Heart right ventricle (tissue), 16 donors: ENCODE measurements at regions not wholly inside any gene's neighbourhood (a gene's known extent, or its start where the extent isn't known, plus 50 kb on each side); places are given as distances from the start of the nearest gene placed in this dataset.
A peak's percentile ranks its signal among the peaks of the same experiment; 100 is the strongest.

Source experiments
- ATAC-seq, 8 donors: fragments of 200-7000 bp; cut with Tn5 transposase; one replicate each; pipeline ENCODE4 v1.9.1; 2020; ENCODE audit warnings: mild to moderate bottlenecking in 8 of 8, moderate library complexity in 8 of 8, moderate number of reproducible peaks in 1 of 8
- DNase-seq, 2 donors: peaks; one replicate each; pipeline ENCODE4 v3.0.0-alpha.2; 2020
- H3K27ac ChIP-seq, 10 donors: fragments of 200-600 bp; sonication (generic) in 2 of 10; one replicate each; pipeline versions ENCODE4 v1.5.0 to v1.8.0; 2020 to 2022; ENCODE audit warnings: mild to moderate bottlenecking in 3 of 10
- H3K27me3 ChIP-seq, 7 donors: fragments of 200-600 bp; one replicate each; pipeline ENCODE4 v1.8.0; 2021 to 2022; ENCODE audit warnings: mild to moderate bottlenecking in 2 of 7
- H3K36me3 ChIP-seq, 9 donors: fragments of 200-600 bp; sonication (generic) in 1 of 9; one replicate each; pipeline versions ENCODE4 v1.5.0 to v1.8.0; 2020 to 2022; ENCODE audit warnings: mild to moderate bottlenecking in 2 of 9
- H3K4me1 ChIP-seq, 9 donors: fragments of 200-600 bp; sonication (generic) in 1 of 9; one replicate each; pipeline versions ENCODE4 v1.5.0 to v1.8.0; 2020 to 2022; ENCODE audit warnings: mild to moderate bottlenecking in 4 of 9
- H3K4me3 ChIP-seq, 10 donors: fragments of 200-600 bp; sonication (generic) in 2 of 10; one replicate each; pipeline versions ENCODE4 v1.5.0 to v1.8.0; 2020 to 2022; ENCODE audit warnings: mild to moderate bottlenecking in 7 of 10, moderate library complexity in 2 of 10
- H3K9me3 ChIP-seq, 11 donors: fragments of 200-600 bp in 10 of 11; sonication (generic) in 2 of 11; one replicate each; pipeline versions ENCODE4 v1.5.0 to v1.8.0; 2013 to 2022; ENCODE audit warnings: mild to moderate bottlenecking in 2 of 11, control low read depth in 1 of 11, moderate library complexity in 1 of 11
- WGBS, 2 donors: extraction: QIAGEN DNeasy Blood & Tissue Kit; methylation state at CpG; one replicate each; pipeline ENCODE4 v1.1.7; 2013; ENCODE audit warnings: inconsistent platforms in 1 of 2; 5-methylcytosine and 5-hydroxymethylcytosine counted together
- intact Hi-C, 10 donors: fragments of 100-400 bp; cut with DNase I; formaldehyde crosslinking; loops; one replicate each; pipeline versions ENCODE4 v1.11.1 to v1.14.2; 2022
- TF ChIP-seq, protein P1 (sequence below), 9 donors: fragments of 200-600 bp; sonication (generic) in 2 of 9; IDR thresholded peaks; one replicate each; pipeline versions ENCODE4 v1.5.0 to v1.8.0; 2021 to 2022; ENCODE audit warnings: antibody characterized with exemption in 9 of 9, mild to moderate bottlenecking in 5 of 9, moderate library complexity in 1 of 9
- donor health status: Arrhythmogenic right ventricular cardiomyopathy.
- donor health status: ischemic (EF 13 %, LVEDD 7.1; RV severe dilation, severe dysfunction).
- donor health status: healthy with polysubstance abuse.
- donor health status: DM: no; HTN: yes; CAD: no.
- donor health status: DM: no; HTN: no; CAD: no.
- donor health status: ischemic (EF 25% LVEDD 6.9; RV normal size, moderate dysfunction).
- donor health status: ischemic (EF 25% LVEDD 5.7; RV mildly dilated, moderate dysfunction).
- donor health status: healthy.
- donor health status: DM: yes; HTN: yes; CAD: no.
- donor health status: Ischemic cardiomyopathy.
- donor health status: ischemic (EF 35%, LVEDD 5.7; RV mildly dilated, moderate dysfunction).
- donor health status: nonischemic (EF 11% LVEDD 7.7; RV severe dilation, severe dysfunction).
- donor health status: DM: yes; HTN: yes; CAD: no.
- donor health status: PGD.
- donor health status: ischemic (EF 29% LVEDD 5.4; RV normal size, mild dysfunction).
- donor health status: nonischemic (EF 23%, LVEDD 6.1; RV moderate dilation, normal function).

DNA sequence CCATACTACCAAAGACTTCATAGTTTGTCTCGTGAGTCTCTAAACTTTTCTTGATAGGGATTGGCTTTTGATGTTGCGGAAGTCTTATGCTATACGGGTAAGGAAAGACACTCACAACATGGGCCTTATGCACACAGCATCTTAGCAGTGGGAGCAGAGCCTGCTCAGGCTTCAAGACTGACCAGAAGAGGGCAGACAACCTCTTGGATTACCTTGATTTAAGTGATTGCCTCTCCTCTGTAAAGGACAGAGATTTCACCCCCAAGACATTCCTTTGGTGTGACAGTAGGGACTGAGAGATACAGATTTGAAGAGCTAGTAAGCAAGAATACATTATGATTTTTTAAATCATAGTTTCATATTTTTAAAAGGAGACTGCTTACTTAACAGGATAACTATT lies 71.0 kb upstream of the SAMD3 start:
- Histone ChIP-seq H3K4me3 (no peak overlapping the region), H3K27ac (no peak overlapping the region), H3K27me3 (peaks cover 0 to 6% (median 0%) of the 10 kb centered on the region in 7 donors), H3K36me3 (no peaks in the 10 kb centered on the region), H3K9me3 (peaks cover 0 to 13% (median 0%) of the 10 kb centered on the region in 11 donors), H3K4me1 (no peaks in the 10 kb centered on the region)
- DNase-seq (no peak), ATAC-seq (no peak)
- WGBS, 2 donors, result 54 to 57% methylated on average over 3 of the region's 3 CpGs
- intact Hi-C loops, result no loop called here
- TF ChIP-seq, protein P1, sequence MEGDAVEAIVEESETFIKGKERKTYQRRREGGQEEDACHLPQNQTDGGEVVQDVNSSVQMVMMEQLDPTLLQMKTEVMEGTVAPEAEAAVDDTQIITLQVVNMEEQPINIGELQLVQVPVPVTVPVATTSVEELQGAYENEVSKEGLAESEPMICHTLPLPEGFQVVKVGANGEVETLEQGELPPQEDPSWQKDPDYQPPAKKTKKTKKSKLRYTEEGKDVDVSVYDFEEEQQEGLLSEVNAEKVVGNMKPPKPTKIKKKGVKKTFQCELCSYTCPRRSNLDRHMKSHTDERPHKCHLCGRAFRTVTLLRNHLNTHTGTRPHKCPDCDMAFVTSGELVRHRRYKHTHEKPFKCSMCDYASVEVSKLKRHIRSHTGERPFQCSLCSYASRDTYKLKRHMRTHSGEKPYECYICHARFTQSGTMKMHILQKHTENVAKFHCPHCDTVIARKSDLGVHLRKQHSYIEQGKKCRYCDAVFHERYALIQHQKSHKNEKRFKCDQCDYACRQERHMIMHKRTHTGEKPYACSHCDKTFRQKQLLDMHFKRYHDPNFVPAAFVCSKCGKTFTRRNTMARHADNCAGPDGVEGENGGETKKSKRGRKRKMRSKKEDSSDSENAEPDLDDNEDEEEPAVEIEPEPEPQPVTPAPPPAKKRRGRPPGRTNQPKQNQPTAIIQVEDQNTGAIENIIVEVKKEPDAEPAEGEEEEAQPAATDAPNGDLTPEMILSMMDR (IDR thresholded peaks at IDR 0.05), result peak in 3 of 9 donors; percentile 18 to 46 (median 19)

DNA sequence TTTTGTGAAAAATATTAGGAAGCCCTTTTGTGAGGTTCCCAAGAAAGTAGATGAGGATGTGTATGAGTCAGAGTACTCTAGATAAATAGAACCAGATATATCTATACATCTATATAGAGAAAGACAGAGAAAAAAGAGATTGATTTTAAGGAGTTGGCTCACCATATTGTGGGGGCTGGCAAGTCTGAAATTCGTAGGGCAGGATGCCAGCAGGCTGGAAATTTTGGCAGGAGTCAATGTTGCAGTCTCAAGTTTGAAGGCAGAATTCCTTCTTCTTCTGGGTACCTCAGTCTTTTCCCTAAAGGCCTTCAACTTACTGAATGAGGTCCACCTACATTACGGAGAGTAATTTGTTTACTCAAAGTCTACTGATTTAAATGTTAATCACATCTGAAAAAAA lies 65.3 kb upstream of the SAMD3 start:
- H3K4me1 ChIP-seq, result no peaks in the 10 kb centered on the region
- H3K27ac ChIP-seq, result no peak overlapping the region
- H3K27me3 ChIP-seq, result no peaks in the 10 kb centered on the region
- TF ChIP-seq, protein P1 (IDR thresholded peaks at IDR 0.05), result no peak
- 39 to 52% methylated on average over 2 of the region's 2 CpGs for WGBS, 2 donors
- H3K9me3 ChIP-seq, result no peaks in the 10 kb centered on the region
- ATAC-seq (no peak), DNase-seq (no peak)
- intact Hi-C loops, result no loop called here
- H3K36me3 ChIP-seq, result no peaks in the 10 kb centered on the region
- H3K4me3 ChIP-seq, result no peak overlapping the region

DNA sequence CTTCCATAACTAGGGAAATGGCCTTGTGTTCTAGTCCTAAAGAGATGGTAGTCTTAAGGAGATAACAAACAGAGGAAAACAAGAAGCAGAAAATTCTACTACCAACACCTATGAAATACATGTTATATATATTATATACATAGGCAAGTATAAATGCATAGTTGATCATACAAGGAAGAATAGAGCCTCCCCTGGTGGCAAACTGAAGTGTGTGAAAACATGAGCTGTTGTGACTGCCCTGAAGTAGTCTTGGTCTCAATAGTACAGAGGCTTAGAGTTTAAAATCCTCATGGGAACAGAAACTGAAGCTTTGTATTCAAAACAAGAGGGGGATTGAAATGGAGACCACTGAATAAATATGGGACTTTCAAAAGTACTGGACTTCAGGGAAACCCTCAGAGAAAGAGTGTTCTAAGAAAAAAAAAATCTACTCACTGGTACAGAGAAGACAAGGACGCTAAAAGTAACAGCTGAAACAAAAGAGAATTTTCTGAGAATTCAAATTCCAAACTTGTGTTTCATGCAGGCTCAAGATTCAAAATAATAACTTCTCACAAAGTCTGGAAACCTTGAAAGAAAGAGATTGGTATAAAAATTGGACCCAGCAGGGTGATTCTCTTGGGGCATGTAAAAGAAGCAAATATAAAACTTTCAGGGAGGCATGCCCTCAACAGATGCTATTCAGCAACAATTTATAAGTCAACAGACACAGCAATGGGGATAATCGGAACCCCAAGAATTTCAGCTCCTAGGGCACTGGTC lies 59.7 kb upstream of the SAMD3 start:
- intact Hi-C loops, result no loop called here
- 83 to 90% methylated on average over 2 of the region's 2 CpGs for WGBS, 2 donors

DNA sequence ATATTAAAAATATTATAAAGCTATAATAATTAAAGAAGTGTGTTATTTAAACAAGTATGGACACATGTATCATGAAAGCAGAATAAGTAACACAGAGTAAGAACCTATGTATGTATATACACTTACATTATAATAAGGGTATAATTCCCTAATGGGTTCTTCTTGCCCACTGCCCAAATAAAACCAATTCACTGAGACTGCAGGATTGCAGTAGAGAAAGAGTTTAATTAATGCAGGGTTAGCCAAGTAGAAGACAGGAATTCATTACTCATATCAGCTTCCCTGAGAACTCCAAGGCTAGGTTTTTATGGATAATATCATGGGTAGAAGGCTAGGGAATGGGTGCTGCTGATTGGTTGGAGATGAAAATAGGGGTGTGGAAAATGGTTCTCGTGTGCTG lies 53.8 kb upstream of the SAMD3 start:
- WGBS, 2 donors, result 67 to 81% methylated on average over 1 of the region's 1 CpG
- Histone ChIP-seq H3K4me1 (no peaks in the 10 kb centered on the region), H3K27me3 (no peaks in the 10 kb centered on the region), H3K4me3 (no peak overlapping the region), H3K27ac (no peak overlapping the region), H3K9me3 (peaks cover 0 to 59% (median 29%) of the 10 kb centered on the region in 11 donors), H3K36me3 (no peaks in the 10 kb centered on the region)
- DNase-seq (no peak), ATAC-seq (no peak)
- intact Hi-C loops, result no loop called here
- TF ChIP-seq, protein P1 (IDR thresholded peaks at IDR 0.05), result no peak

More for the DNA sequence above, 59.7 kb upstream of the SAMD3 start:
- H3K27ac ChIP-seq, result no peak overlapping the region
- H3K9me3 ChIP-seq, result peaks cover 0 to 4% (median 0%) of the 10 kb centered on the region in 11 donors
- H3K27me3 ChIP-seq, result no peaks in the 10 kb centered on the region
- DNase-seq (no peak), ATAC-seq (no peak)
- H3K4me1 ChIP-seq, result no peaks in the 10 kb centered on the region
- H3K36me3 ChIP-seq, result no peaks in the 10 kb centered on the region
- no peak overlapping the region for H3K4me3 ChIP-seq
- TF ChIP-seq, protein P1 (IDR thresholded peaks at IDR 0.05), result peak in 1 of 9 donors; percentile 45
